ENCODE measurements at regions not wholly inside any gene's neighbourhood (a gene's known extent, or its start where the extent isn't known, plus 50 kb on each side); places are given as distances from the start of the nearest gene placed in this dataset.

DNA sequence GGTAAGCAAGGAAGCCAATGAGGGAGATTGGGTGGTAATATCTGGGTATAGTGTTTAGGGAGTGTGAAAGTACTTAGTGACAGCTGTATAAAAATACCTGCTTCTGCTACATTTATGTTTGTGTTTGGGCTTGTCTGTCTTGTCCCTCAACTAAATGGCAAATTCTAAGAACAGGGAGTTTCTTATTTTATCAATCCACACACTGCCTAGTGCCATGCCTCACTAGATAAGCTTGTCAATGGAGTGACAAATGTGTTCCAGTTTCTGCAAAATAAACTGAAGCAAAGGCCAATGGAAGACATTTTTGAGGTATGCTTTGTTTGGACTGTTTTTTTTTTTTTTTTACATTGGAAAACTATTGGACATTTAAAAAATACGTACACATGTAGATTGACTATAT is 418.0 kb downstream of the SH2D1A start:
- Histone ChIP-seq H3K9ac (ENCODE audit: control insufficient read depth, extremely low read depth, insufficient read depth, low read length) (no peak overlapping the region), H3K9me1 (ENCODE audit: control insufficient read depth, extremely low read depth, insufficient read depth, low read length) (no peaks in the 10 kb centered on the region), H3K36me3 (ENCODE audit: control insufficient read depth in 2 of 2, extremely low read depth in 1 of 2, insufficient read depth in 2 of 2, low read length in 2 of 2) (no peaks in the 10 kb centered on the region), H3K4me3 (ENCODE audit: control insufficient read depth in 2 of 3, extremely low read depth in 1 of 3, insufficient read depth in 2 of 3, low read depth in 1 of 3, low read length in 3 of 3) (no peak overlapping the region), H4K20me1 (ENCODE audit: control insufficient read depth, extremely low read depth, insufficient read depth, low read length) (no peaks in the 10 kb centered on the region), H3K9me3 (ENCODE audit: control insufficient read depth, low read depth, low read length) (no peaks in the 10 kb centered on the region), H3K27ac (ENCODE audit: control insufficient read depth, insufficient read depth, low read length) (no peak overlapping the region), H3K4me1 (ENCODE audit: control insufficient read depth, extremely low read depth, insufficient read depth, low read length) (no peaks in the 10 kb centered on the region), H3K27me3 (ENCODE audit: control insufficient read depth, extremely low read depth, insufficient read depth, low read length) (no peaks in the 10 kb centered on the region), H2AFZ (ENCODE audit: control insufficient read depth, low read length) (no peak overlapping the region), H3K4me2 (ENCODE audit: control insufficient read depth, extremely low read depth, insufficient read depth, low read depth, low read length) (no peak overlapping the region), H3K79me2 (ENCODE audit: control insufficient read depth, insufficient read depth, low read length) (no peaks in the 10 kb centered on the region)
- dilution Hi-C loops (cut with MboI; ENCODE audit: extremely low pct_ligation_motif_present, low sequenced_read_pairs): no loop called here
- TF ChIP-seq, protein P1, sequence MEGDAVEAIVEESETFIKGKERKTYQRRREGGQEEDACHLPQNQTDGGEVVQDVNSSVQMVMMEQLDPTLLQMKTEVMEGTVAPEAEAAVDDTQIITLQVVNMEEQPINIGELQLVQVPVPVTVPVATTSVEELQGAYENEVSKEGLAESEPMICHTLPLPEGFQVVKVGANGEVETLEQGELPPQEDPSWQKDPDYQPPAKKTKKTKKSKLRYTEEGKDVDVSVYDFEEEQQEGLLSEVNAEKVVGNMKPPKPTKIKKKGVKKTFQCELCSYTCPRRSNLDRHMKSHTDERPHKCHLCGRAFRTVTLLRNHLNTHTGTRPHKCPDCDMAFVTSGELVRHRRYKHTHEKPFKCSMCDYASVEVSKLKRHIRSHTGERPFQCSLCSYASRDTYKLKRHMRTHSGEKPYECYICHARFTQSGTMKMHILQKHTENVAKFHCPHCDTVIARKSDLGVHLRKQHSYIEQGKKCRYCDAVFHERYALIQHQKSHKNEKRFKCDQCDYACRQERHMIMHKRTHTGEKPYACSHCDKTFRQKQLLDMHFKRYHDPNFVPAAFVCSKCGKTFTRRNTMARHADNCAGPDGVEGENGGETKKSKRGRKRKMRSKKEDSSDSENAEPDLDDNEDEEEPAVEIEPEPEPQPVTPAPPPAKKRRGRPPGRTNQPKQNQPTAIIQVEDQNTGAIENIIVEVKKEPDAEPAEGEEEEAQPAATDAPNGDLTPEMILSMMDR (optimal IDR thresholded peaks at IDR 0.05 in 1 of 3, IDR thresholded peaks at IDR 0.05 in 1 of 3, conservative IDR thresholded peaks at IDR 0.05 in 1 of 3; ENCODE audit: extremely low read depth in 1 of 3, insufficient read depth in 2 of 3, low read length in 3 of 3): no peak
- no peak for TF ChIP-seq EZH2 (IDR thresholded peaks at IDR 0.05; ENCODE audit: low read length)
- FAIRE-seq (no peak), DNase-seq (ENCODE audit: low read depth, low spot score) (no peak)

DNA sequence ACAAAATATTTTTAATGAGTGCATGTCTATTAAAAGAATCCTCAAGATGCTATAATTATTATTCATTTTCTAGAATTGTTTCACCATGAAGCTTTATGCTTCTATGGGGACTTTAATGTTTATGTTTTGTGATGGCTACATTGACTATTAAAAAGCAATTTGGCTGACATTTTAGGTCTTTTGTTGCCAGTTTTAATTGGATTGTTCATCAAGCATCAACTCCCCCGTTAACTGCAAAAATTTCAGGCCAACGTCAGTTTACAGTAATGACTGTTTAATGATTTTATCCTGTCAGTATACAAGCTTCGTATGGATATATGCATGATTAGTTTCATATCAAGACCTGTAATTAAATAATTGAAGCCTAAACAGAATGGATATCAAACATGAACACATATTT is 422.8 kb downstream of the SH2D1A start:
- no peak for DNase-seq (ENCODE audit: low read depth, low spot score)
- Histone ChIP-seq H3K4me2 (ENCODE audit: control insufficient read depth, extremely low read depth, insufficient read depth, low read depth, low read length) (no peak overlapping the region), H3K4me1 (ENCODE audit: control insufficient read depth, extremely low read depth, insufficient read depth, low read length) (no peaks in the 10 kb centered on the region), H4K20me1 (ENCODE audit: control insufficient read depth, extremely low read depth, insufficient read depth, low read length) (no peaks in the 10 kb centered on the region), H2AFZ (ENCODE audit: control insufficient read depth, low read length) (no peak overlapping the region), H3K9ac (ENCODE audit: control insufficient read depth, extremely low read depth, insufficient read depth, low read length) (no peak overlapping the region), H3K27ac (ENCODE audit: control insufficient read depth, insufficient read depth, low read length) (no peak overlapping the region), H3K36me3 (ENCODE audit: control insufficient read depth in 2 of 2, extremely low read depth in 1 of 2, insufficient read depth in 2 of 2, low read length in 2 of 2) (no peaks in the 10 kb centered on the region), H3K79me2 (ENCODE audit: control insufficient read depth, insufficient read depth, low read length) (no peaks in the 10 kb centered on the region), H3K27me3 (ENCODE audit: control insufficient read depth, extremely low read depth, insufficient read depth, low read length) (no peaks in the 10 kb centered on the region), H3K4me3 (ENCODE audit: control insufficient read depth in 2 of 3, extremely low read depth in 1 of 3, insufficient read depth in 2 of 3, low read depth in 1 of 3, low read length in 3 of 3) (no peak overlapping the region), H3K9me3 (ENCODE audit: control insufficient read depth, low read depth, low read length) (no peaks in the 10 kb centered on the region), H3K9me1 (ENCODE audit: control insufficient read depth, extremely low read depth, insufficient read depth, low read length) (no peaks in the 10 kb centered on the region)
- FAIRE-seq: no peak
- dilution Hi-C loops (cut with MboI; ENCODE audit: extremely low pct_ligation_motif_present, low sequenced_read_pairs): no loop called here
- TF ChIP-seq, protein P1 (optimal IDR thresholded peaks at IDR 0.05 in 1 of 3, IDR thresholded peaks at IDR 0.05 in 1 of 3, conservative IDR thresholded peaks at IDR 0.05 in 1 of 3; ENCODE audit: extremely low read depth in 1 of 3, insufficient read depth in 2 of 3, low read length in 3 of 3): no peak
- TF ChIP-seq EZH2 (IDR thresholded peaks at IDR 0.05; ENCODE audit: low read length): no peak
